ENCODE measurements at regions not wholly inside any gene's neighbourhood (a gene's known extent, or its start where the extent isn't known, plus 50 kb on each side); places are given as distances from the start of the nearest gene placed in this dataset.

DNA sequence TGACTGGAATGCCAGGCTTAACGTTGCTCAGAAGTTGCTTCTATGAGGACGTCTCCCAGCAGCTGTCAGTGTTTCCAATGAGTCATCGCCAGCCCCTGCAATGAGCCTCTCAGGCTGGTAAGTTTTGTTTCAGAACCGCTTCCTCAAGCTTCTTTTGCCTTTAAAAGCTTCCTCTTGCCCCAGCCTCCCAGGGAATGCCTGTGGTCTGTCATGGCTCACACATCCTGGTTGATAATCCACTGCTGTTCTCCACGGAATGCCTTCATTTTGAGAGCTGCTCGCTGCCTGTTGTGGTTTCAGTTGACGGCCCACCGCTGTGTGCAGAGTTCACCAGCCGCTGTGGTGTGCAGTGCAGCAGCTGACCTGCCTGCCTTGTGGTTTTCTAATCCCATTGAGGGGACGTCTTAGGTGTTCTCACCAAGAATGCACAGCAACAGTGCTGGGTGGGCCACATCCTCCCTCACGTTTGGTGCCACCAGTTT is 96.4 kb downstream of the RTP5 start:
- TF ChIP-seq, protein P1, sequence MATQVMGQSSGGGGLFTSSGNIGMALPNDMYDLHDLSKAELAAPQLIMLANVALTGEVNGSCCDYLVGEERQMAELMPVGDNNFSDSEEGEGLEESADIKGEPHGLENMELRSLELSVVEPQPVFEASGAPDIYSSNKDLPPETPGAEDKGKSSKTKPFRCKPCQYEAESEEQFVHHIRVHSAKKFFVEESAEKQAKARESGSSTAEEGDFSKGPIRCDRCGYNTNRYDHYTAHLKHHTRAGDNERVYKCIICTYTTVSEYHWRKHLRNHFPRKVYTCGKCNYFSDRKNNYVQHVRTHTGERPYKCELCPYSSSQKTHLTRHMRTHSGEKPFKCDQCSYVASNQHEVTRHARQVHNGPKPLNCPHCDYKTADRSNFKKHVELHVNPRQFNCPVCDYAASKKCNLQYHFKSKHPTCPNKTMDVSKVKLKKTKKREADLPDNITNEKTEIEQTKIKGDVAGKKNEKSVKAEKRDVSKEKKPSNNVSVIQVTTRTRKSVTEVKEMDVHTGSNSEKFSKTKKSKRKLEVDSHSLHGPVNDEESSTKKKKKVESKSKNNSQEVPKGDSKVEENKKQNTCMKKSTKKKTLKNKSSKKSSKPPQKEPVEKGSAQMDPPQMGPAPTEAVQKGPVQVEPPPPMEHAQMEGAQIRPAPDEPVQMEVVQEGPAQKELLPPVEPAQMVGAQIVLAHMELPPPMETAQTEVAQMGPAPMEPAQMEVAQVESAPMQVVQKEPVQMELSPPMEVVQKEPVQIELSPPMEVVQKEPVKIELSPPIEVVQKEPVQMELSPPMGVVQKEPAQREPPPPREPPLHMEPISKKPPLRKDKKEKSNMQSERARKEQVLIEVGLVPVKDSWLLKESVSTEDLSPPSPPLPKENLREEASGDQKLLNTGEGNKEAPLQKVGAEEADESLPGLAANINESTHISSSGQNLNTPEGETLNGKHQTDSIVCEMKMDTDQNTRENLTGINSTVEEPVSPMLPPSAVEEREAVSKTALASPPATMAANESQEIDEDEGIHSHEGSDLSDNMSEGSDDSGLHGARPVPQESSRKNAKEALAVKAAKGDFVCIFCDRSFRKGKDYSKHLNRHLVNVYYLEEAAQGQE (IDR thresholded peaks at IDR 0.05; ENCODE audit: insufficient replicate concordance, low read depth), result no peak
- no peak for TF ChIP-seq CTCF (IDR thresholded peaks at IDR 0.05; ENCODE audit: insufficient read depth, low read length)
